Astrocyte (in vitro differentiated cells and primary cell): ENCODE measurements at regions not wholly inside any gene's neighbourhood (a gene's known extent, or its start where the extent isn't known, plus 50 kb on each side); places are given as distances from the start of the nearest gene placed in this dataset.

Source experiments
- EZH2 ChIP-seq: IDR thresholded peaks from 2 replicates; pipeline ENCODE4 v1.6.1; 2012; ENCODE audit warnings: mild to moderate bottlenecking, low read length, inconsistent platforms; ENCODE audit not compliant: insufficient read depth
- TF ChIP-seq, protein P1 (sequence below): IDR thresholded peaks from 2 replicates; pipeline ENCODE4 v1.5.1; 2011; ENCODE audit warnings: low read depth, mild to moderate bottlenecking, inconsistent platforms, low read length, moderate library complexity; ENCODE audit not compliant: insufficient read depth

DNA sequence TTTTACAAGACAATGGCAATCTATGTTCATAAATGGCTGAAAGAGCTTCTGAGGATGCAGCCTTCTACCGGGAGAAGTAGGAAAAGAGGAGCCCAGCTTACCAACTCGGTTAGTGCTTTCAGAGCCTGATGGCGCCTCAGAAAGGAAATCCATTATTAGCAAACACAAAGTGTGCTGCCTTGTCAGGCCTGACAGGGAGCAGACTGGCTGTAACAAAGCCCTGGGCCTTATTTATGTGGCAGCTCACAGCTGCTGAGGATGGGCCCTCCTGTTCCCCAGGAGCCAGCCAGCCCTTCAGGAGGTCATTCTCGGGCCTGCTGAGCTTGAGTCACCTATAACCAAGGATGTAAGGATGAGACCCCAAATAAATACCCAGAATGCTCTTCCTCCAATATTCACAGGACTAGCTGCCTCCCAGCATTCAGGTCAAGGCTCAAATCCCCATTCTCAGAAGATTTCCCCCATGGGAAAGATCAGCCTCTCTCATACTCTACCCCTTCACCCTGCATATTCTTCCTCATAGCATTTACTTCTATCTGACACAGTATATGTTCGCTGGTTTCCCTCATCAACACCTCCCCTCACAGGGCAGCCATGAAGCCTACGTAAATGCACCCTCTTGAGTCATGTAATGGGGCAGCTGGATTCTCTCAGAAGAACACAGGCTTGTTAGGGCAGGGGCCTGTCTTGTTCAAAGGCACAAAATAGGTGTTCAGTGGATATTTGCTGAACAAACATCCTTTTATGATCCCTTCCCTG lies 227.0 kb upstream of the RASGEF1B start:
- TF ChIP-seq, protein P1, sequence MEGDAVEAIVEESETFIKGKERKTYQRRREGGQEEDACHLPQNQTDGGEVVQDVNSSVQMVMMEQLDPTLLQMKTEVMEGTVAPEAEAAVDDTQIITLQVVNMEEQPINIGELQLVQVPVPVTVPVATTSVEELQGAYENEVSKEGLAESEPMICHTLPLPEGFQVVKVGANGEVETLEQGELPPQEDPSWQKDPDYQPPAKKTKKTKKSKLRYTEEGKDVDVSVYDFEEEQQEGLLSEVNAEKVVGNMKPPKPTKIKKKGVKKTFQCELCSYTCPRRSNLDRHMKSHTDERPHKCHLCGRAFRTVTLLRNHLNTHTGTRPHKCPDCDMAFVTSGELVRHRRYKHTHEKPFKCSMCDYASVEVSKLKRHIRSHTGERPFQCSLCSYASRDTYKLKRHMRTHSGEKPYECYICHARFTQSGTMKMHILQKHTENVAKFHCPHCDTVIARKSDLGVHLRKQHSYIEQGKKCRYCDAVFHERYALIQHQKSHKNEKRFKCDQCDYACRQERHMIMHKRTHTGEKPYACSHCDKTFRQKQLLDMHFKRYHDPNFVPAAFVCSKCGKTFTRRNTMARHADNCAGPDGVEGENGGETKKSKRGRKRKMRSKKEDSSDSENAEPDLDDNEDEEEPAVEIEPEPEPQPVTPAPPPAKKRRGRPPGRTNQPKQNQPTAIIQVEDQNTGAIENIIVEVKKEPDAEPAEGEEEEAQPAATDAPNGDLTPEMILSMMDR = no peak
- no peak for TF ChIP-seq EZH2
